RWPE2 (cell line): ENCODE measurements at regions not wholly inside any gene's neighbourhood (a gene's known extent, or its start where the extent isn't known, plus 50 kb on each side); places are given as distances from the start of the nearest gene placed in this dataset.
"Not testable (repeated sequence)": the region's sequence is repeated elsewhere in the genome, so short reads cannot be mapped to it uniquely, and the experiment has no call there.

Source experiments
- ATAC-seq: fragments of 200-7000 bp; cut with Tn5 transposase; 3 replicates; pipeline ENCODE4 v1.9.1; 2021; ENCODE audit warnings: low read depth
- DNase-seq: peaks from one replicate; pipeline ENCODE4 v3.0.0-alpha.2; 2020; ENCODE audit warnings: low spot score
- H3K27ac ChIP-seq: fragments of 450-650 bp; 2 replicates; pipeline ENCODE4 v1.5.1; 2017; ENCODE audit warnings: mild to moderate bottlenecking; ENCODE audit not compliant: poor library complexity, severe bottlenecking
- H3K27me3 ChIP-seq: fragments of 250-450 bp; sonication (Bioruptor Pico); 2 replicates; pipeline ENCODE4 v1.5.1; 2021; ENCODE audit warnings: mild to moderate bottlenecking, moderate library complexity; ENCODE audit not compliant: insufficient read depth, poor library complexity, severe bottlenecking
- H3K36me3 ChIP-seq: fragments of 250-450 bp; sonication (Bioruptor Pico); 2 replicates; pipeline ENCODE4 v1.5.1; 2020; ENCODE audit warnings: low read depth, mild to moderate bottlenecking, moderate library complexity
- H3K4me1 ChIP-seq: fragments of 250-450 bp; sonication (Bioruptor Pico); 2 replicates; pipeline ENCODE4 v1.5.1; 2021; ENCODE audit warnings: mild to moderate bottlenecking, moderate library complexity; ENCODE audit not compliant: insufficient read depth, poor library complexity, severe bottlenecking
- H3K4me3 ChIP-seq: fragments of 250-450 bp; sonication (Bioruptor Pico); 2 replicates; pipeline ENCODE4 v1.5.1; 2021; ENCODE audit warnings: mild to moderate bottlenecking, moderate library complexity; ENCODE audit not compliant: severe bottlenecking
- H3K9me3 ChIP-seq: fragments of 250-450 bp; sonication (Bioruptor Pico); 2 replicates; pipeline ENCODE4 v1.5.1; 2021; ENCODE audit warnings: mild to moderate bottlenecking, moderate library complexity; ENCODE audit not compliant: severe bottlenecking
- TF ChIP-seq, protein P1 (sequence below): fragments of 450-650 bp; IDR thresholded peaks from one replicate; pipeline ENCODE4 v1.5.1; 2017; ENCODE audit warnings: mild to moderate bottlenecking, moderate library complexity; ENCODE audit not compliant: poor library complexity, severe bottlenecking

DNA sequence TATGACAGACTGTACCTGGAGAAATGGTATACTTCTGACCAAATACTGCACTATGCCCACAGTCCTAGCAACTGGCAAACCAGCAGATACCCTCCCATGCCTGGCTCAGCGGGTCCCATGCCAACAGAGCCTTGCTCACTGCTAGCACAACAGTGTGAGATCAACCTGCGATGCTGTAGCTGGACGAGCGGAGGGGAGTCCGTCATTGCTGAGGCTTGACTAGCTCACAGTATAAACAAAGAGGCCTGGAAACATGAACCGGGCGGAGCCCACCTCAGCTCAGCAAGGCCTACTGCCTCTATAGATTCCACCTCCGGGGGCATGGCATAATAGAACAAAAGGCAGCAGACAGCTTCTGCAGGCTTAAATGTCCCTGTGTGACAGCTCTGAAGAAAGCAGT lies 93.2 kb upstream of the CAB39 start:
- no peaks in the 10 kb centered on the region for H3K27me3 ChIP-seq
- ATAC-seq, result no peak
- TF ChIP-seq, protein P1, sequence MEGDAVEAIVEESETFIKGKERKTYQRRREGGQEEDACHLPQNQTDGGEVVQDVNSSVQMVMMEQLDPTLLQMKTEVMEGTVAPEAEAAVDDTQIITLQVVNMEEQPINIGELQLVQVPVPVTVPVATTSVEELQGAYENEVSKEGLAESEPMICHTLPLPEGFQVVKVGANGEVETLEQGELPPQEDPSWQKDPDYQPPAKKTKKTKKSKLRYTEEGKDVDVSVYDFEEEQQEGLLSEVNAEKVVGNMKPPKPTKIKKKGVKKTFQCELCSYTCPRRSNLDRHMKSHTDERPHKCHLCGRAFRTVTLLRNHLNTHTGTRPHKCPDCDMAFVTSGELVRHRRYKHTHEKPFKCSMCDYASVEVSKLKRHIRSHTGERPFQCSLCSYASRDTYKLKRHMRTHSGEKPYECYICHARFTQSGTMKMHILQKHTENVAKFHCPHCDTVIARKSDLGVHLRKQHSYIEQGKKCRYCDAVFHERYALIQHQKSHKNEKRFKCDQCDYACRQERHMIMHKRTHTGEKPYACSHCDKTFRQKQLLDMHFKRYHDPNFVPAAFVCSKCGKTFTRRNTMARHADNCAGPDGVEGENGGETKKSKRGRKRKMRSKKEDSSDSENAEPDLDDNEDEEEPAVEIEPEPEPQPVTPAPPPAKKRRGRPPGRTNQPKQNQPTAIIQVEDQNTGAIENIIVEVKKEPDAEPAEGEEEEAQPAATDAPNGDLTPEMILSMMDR, result no peak

DNA sequence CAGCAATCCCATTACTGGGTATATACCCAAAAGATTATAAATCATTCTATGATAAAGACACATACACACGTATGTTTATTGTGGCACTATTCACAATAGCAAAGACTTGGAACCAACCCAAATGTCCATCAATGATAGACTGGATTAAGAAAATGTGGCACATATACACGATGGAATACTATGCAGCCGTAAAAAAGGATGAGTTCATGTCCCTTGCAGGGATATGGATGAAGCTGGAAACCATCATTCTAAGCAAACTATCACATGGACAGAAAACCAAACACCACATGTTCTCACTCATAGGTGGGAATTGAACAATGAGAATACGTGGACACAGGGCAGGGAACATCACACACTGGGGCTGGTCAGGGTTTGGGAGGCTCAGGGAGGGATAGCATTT lies 87.4 kb upstream of the CAB39 start:
- not testable (repeated sequence) for H3K4me3 ChIP-seq, H3K4me1 ChIP-seq, H3K9me3 ChIP-seq, H3K27ac ChIP-seq, DNase-seq, ATAC-seq, H3K27me3 ChIP-seq, H3K36me3 ChIP-seq

More for the DNA sequence above, 93.2 kb upstream of the CAB39 start:
- no peak overlapping the region for H3K27ac ChIP-seq
- no peak overlapping the region for H3K4me3 ChIP-seq
- no peaks in the 10 kb centered on the region for H3K36me3 ChIP-seq
- peaks cover 24% of the 10 kb centered on the region for H3K4me1 ChIP-seq
- DNase-seq, result no peak
- no peaks in the 10 kb centered on the region for H3K9me3 ChIP-seq

DNA sequence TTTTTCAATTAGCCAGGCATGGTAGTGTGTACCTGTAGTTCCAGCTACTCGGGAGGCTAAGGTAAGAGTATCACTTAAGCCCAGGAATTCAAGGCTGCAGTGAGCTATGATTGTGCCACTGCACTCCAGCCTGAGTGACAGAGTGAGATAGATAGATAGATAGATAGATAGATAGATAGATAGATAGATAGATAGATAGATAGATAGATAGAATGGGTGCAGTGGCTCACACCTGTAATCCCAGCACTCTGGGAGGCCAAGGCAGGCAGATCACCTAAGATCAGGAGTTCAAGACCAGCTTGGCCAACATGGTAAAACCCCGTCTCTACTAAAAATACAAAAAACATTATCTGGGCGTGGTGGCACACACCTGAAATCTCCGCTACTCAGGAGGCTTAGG lies 85.6 kb upstream of the CAB39 start:
- H3K4me1 ChIP-seq, H3K4me3 ChIP-seq, H3K9me3 ChIP-seq, H3K27ac ChIP-seq, ATAC-seq, DNase-seq, H3K36me3 ChIP-seq, H3K27me3 ChIP-seq: not testable (repeated sequence)

DNA sequence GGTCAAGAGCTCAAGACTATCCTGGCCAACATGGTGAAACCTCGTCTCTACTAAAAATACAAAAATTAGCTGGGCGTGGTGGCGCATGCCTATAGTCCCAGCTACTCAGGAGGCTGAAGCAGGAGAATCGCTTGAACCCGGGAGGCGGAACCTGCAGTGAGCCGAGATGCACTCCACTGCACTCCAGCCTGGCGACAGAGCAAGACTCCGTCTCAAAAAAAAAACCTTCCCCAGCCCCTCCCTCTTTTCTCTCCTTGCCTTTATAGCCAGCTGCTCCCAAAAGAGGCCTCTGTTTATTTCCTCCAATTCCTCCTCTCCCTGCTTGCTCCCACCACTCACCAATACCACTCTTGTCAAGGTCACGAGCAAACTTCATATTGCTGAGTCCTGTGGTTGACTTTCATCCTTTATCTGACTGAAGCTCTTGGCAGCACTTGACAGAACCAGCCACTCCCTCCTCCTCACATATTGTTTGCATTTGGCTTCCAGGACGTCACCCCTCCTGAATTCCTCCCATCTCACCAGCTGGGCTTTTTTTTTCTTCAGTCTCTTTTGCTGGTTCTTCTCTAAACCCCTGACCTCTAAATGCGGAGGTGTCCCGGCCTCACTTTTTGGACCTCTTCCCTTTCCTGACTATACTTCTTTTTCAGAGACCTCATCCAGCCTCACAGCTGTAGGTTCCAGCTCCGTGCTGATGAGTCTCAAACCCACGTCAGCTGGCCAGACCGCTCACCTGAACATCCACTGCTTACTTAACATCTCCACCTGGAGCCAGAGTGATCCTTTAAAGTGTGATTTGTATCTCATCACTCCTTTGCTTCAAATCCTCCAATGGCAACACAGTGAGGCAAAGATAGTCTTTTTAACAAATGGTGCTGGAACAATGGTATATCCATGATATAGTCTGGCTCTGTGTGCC lies 84.6 kb upstream of the CAB39 start:
- DNase-seq (no peak), ATAC-seq (no peak)
- H3K36me3 ChIP-seq, result no peaks in the 10 kb centered on the region
- no peaks in the 10 kb centered on the region for H3K4me1 ChIP-seq
- no peaks in the 10 kb centered on the region for H3K27me3 ChIP-seq
- no peak overlapping the region for H3K4me3 ChIP-seq
- no peak overlapping the region for H3K27ac ChIP-seq
- TF ChIP-seq, protein P1, result no peak
- no peaks in the 10 kb centered on the region for H3K9me3 ChIP-seq

DNA sequence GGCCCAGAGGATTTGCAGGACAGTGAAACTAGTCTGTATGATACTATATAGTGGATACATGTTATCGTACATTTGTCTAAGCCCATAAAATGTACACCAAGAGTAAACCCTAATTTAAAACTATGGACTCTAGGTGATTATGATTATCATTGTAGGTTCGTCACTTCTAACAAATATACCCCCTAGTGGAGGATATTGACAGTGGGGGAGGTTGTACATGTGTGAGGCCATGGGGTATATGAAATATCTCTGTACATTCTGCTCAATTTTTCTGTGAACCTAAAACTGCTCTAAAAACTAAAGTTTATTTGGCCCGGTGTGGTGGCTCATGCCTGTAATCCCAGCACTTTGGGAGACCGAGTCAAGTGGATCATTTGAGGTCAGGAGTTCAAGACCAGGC lies 81.2 kb upstream of the CAB39 start:
- ATAC-seq (no peak), DNase-seq (no peak)
- TF ChIP-seq, protein P1, result no peak
- no peaks in the 10 kb centered on the region for H3K9me3 ChIP-seq
- H3K27me3 ChIP-seq, result no peaks in the 10 kb centered on the region
- no peaks in the 10 kb centered on the region for H3K36me3 ChIP-seq
- H3K4me3 ChIP-seq, result no peak overlapping the region
- no peaks in the 10 kb centered on the region for H3K4me1 ChIP-seq
- no peak overlapping the region for H3K27ac ChIP-seq

DNA sequence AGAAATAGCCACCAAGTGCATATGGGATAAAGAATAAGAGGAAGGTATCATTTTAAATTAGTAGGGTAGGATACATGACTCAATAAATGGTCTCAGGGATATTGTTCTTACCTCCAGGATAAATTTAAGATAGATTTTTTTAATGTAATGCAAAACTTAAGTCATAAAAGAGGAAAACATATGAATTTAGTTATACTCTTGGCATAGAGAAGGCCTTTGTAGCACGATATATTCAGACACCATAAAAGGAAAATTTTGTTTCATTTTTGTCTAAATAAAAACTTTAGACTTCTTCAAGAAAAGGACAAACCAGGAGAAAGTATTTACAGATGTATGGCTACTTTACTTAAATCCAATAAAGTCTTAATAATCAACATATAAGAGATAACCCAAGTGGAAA lies 78.5 kb upstream of the CAB39 start:
- TF ChIP-seq, protein P1, result no peak

DNA sequence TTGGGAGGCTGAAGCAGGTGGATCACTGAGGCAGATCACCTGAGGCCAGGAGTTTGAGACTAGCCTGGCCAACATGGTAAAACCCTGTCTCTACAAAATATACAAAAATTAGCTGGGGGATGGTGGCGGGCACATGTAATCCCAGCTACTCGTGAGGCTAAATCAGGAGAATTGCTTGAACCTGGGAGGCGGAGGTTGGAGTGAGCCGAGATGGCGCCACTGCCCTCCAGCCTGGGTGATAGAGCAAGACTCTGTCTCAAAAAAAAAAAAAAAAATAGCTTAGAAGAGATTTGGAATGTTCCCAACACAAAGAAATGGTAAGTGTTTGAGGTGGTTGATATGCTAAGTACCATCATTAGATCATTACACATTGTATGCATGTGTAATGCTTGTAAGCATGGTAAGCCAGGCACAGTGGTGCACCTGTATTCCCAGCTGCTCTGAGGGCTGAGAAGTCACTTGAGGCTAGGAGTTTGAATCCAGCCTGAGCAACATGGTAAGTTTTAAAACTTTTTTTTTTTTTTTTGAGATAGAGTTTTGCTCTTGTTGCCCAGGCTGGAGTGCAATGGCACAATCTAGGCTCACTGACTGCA lies 77.8 kb upstream of the CAB39 start:
- H3K4me1 ChIP-seq, H3K4me3 ChIP-seq, H3K27me3 ChIP-seq, H3K36me3 ChIP-seq, ATAC-seq, DNase-seq, H3K27ac ChIP-seq, H3K9me3 ChIP-seq: not testable (repeated sequence)

More for the DNA sequence above, 78.5 kb upstream of the CAB39 start:
- H3K4me1 ChIP-seq, result no peaks in the 10 kb centered on the region
- H3K27me3 ChIP-seq, result no peaks in the 10 kb centered on the region
- no peaks in the 10 kb centered on the region for H3K9me3 ChIP-seq
- DNase-seq (no peak), ATAC-seq (no peak)
- no peak overlapping the region for H3K4me3 ChIP-seq
- H3K36me3 ChIP-seq, result no peaks in the 10 kb centered on the region
- H3K27ac ChIP-seq, result no peak overlapping the region
